Fibroblast of lung (primary cell): ENCODE measurements at regions not wholly inside any gene's neighbourhood (a gene's known extent, or its start where the extent isn't known, plus 50 kb on each side); places are given as distances from the start of the nearest gene placed in this dataset.

Experiments
- EZH2 ChIP-seq: IDR thresholded peaks from 2 replicates; pipeline ENCODE4 v1.5.1; 2012; ENCODE audit warnings: low read length, control low read depth, mild to moderate bottlenecking; ENCODE audit errors: missing control alignments
- TF ChIP-seq, protein P1 (sequence below), 2 donors: IDR thresholded peaks in 1 of 2; conservative IDR thresholded peaks in 1 of 2; 1 replicate in 1 of 2; 2 replicates in 1 of 2; pipeline ENCODE4 v1.5.1; 2011 to 2012; ENCODE audit warnings: low read length in 2 of 2, control low read depth in 1 of 2, inconsistent platforms in 1 of 2, low read depth in 1 of 2, mild to moderate bottlenecking in 1 of 2

DNA sequence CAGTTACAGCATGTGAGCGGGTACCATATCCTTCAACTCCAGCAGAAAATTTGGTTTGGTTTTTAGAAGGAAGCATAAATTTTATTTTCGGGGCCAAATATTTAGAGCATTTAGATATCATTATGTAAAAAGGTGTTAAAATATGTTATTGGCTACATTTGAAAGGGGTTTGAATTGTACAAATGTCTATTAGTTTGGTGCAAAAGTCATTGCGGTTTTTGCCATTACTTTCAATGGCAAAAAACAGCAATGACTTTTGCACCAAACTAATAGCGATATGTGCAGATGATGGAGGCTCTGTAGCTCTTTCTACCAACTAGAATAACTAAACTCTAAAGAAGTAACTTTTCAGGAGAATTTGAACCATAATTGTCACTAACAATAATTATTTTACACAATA lies 1666.2 kb upstream of the SLC39A10 start:
- TF ChIP-seq, protein P1, sequence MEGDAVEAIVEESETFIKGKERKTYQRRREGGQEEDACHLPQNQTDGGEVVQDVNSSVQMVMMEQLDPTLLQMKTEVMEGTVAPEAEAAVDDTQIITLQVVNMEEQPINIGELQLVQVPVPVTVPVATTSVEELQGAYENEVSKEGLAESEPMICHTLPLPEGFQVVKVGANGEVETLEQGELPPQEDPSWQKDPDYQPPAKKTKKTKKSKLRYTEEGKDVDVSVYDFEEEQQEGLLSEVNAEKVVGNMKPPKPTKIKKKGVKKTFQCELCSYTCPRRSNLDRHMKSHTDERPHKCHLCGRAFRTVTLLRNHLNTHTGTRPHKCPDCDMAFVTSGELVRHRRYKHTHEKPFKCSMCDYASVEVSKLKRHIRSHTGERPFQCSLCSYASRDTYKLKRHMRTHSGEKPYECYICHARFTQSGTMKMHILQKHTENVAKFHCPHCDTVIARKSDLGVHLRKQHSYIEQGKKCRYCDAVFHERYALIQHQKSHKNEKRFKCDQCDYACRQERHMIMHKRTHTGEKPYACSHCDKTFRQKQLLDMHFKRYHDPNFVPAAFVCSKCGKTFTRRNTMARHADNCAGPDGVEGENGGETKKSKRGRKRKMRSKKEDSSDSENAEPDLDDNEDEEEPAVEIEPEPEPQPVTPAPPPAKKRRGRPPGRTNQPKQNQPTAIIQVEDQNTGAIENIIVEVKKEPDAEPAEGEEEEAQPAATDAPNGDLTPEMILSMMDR (conservative IDR thresholded peaks at IDR 0.05 in 1 of 2, IDR thresholded peaks at IDR 0.05 in 1 of 2; ENCODE audit: low read depth in 1 of 2, low read length in 2 of 2): no peak
- TF ChIP-seq EZH2: no peak
